OCI-LY1 (cell line): ENCODE measurements at regions not wholly inside any gene's neighbourhood (a gene's known extent, or its start where the extent isn't known, plus 50 kb on each side); places are given as distances from the start of the nearest gene placed in this dataset.

Experiments
- CTCF ChIP-seq: fragments of 200-600 bp; sonication (generic), shearing (Covaris generic); IDR thresholded peaks from 2 replicates; pipeline ENCODE4 v1.5.1; 2017; ENCODE audit warnings: mild to moderate bottlenecking, antibody characterized with exemption, low read length, moderate library complexity, mixed read lengths
- EZH2 ChIP-seq: fragments of 200-600 bp; sonication (generic), shearing (Covaris generic); IDR thresholded peaks from 2 replicates; pipeline ENCODE4 v1.8.0; 2017; ENCODE audit warnings: borderline replicate concordance, mixed run types, mild to moderate bottlenecking, antibody characterized with exemption, low read length, moderate library complexity, mixed read lengths

- TF ChIP-seq CTCF = no peak
- no peak for TF ChIP-seq EZH2
These were observed 469.1 kb downstream of the GBA3 start for GRCh38 chr4:23161787-23162186.
